ENCODE measurements at regions not wholly inside any gene's neighbourhood (a gene's known extent, or its start where the extent isn't known, plus 50 kb on each side); places are given as distances from the start of the nearest gene placed in this dataset.
"Not testable (repeated sequence)": the region's sequence is repeated elsewhere in the genome, so short reads cannot be mapped to it uniquely, and the experiment has no call there.

DNA sequence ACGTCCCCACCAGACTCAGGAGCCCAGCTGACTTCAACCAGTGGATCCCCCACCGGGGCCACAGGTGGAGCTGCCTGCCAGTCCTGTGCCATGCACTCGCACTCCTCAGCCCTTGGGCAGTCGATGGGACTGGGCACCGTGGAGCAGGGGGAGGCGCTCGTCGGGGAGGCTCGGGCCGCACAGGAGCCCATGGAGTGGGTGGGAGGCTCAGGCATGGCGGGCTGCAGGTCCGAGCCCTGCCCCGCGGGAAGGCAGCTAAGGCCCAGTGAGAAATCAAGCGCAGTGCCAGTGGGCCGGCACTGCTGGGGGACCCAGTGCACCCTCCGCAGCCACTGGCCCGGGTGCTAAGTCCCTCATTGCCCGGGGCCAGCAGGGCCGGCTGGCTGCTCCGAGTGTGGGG is 52.3 kb upstream of the LRRC30 start:
- DNase-seq (ENCODE audit: low spot score); H3K4me1 Mint-ChIP-seq (ENCODE audit: low read depth); H3K4me3 Mint-ChIP-seq (ENCODE audit: unreplicated experiment); H3K36me3 Mint-ChIP-seq (ENCODE audit: low read depth); H3K27ac Mint-ChIP-seq (ENCODE audit: unreplicated experiment): not testable (repeated sequence)
- Mint-ChIP-seq H3K9me3 (ENCODE audit: low read depth) (peaks cover 11% of the 10 kb centered on the region), H3K27me3 (ENCODE audit: low read depth) (peaks cover 30% of the 10 kb centered on the region)

DNA sequence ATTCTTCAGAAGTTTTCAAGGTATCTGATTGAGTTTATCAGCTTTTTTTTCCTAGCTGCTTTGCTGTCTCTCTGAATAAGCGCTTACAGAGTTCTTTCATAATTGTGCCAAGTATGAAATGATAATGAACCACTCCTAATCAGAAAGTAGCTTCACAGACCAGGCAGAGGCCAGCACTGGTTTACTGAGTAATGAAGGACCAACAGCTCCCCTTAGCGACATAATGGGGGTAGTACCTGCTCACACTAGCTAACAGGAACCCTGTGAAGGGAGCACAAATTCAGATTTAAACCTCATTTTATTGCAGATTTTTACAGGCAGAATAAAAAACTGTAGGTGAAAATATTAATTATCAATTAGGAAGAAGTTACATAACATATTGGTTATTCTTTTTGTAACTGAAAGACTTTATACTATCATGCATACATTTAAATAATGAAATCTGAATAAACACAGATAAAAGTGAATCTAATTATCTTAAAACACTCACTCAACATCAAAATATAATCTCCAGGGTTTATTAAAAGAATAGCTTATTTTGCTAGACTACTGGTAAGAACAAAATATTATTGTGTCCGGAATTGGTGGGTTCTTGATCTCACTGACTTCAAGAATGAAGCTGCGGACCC is 53.7 kb upstream of the LRRC30 start:
- no peak overlapping the region for H3K27ac Mint-ChIP-seq (ENCODE audit: unreplicated experiment)
- DNase-seq (ENCODE audit: low spot score): no peak
- peaks cover under 1% of the 10 kb centered on the region for H3K9me3 Mint-ChIP-seq (ENCODE audit: low read depth)
- peaks cover 24% of the 10 kb centered on the region for H3K27me3 Mint-ChIP-seq (ENCODE audit: low read depth)
- TF ChIP-seq, protein P1, sequence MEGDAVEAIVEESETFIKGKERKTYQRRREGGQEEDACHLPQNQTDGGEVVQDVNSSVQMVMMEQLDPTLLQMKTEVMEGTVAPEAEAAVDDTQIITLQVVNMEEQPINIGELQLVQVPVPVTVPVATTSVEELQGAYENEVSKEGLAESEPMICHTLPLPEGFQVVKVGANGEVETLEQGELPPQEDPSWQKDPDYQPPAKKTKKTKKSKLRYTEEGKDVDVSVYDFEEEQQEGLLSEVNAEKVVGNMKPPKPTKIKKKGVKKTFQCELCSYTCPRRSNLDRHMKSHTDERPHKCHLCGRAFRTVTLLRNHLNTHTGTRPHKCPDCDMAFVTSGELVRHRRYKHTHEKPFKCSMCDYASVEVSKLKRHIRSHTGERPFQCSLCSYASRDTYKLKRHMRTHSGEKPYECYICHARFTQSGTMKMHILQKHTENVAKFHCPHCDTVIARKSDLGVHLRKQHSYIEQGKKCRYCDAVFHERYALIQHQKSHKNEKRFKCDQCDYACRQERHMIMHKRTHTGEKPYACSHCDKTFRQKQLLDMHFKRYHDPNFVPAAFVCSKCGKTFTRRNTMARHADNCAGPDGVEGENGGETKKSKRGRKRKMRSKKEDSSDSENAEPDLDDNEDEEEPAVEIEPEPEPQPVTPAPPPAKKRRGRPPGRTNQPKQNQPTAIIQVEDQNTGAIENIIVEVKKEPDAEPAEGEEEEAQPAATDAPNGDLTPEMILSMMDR (IDR thresholded peaks at IDR 0.05): peak; percentile 95
- no peaks in the 10 kb centered on the region for H3K36me3 Mint-ChIP-seq (ENCODE audit: low read depth)
- no peak overlapping the region for H3K4me3 Mint-ChIP-seq (ENCODE audit: unreplicated experiment)
- no peaks in the 10 kb centered on the region for H3K4me1 Mint-ChIP-seq (ENCODE audit: low read depth)

DNA sequence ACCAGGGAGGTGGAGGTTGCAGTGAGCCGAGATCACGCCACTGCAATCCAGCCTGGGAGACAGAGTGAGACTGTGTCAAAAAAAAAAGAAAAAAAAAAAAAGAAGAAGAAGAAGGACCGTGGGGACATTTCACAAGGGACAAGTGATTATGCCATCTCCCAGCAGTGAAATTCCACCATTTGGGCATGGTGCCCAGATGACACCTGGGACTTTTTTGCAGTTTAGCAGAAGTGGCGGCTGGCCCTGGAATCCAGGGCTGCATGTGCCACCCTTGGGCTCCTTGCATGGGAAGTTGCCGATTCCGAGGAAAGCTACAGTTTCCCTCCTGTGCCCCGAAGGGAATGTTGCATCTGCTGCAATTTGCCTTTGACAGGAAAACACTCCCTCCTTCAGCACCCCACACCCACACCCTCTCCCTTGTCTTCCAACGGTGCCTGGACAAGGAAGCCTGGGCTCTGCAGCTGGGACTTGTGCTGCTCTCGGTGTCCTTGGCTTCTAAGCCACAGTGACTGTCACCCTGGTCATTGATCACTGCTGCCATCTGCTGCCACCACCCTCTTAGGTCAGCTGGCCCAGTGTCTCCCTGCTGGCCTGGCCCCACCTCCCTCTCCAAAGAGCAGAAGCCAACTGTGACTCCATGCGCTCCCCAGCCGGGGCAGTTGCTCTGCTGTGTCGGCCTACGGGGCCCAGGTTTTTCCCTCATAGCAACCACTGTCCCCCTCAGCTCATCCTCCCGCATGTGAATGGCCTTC is 56.4 kb upstream of the LRRC30 start:
- H3K27me3 Mint-ChIP-seq (ENCODE audit: low read depth): no peaks in the 10 kb centered on the region
- no peak overlapping the region for H3K4me3 Mint-ChIP-seq (ENCODE audit: unreplicated experiment)
- no peak for DNase-seq (ENCODE audit: low spot score)
- TF ChIP-seq, protein P1 (IDR thresholded peaks at IDR 0.05): peak; percentile 54
- H3K9me3 Mint-ChIP-seq (ENCODE audit: low read depth): no peaks in the 10 kb centered on the region
- no peak overlapping the region for H3K27ac Mint-ChIP-seq (ENCODE audit: unreplicated experiment)
- H3K36me3 Mint-ChIP-seq (ENCODE audit: low read depth): no peaks in the 10 kb centered on the region
- peaks cover 3% of the 10 kb centered on the region for H3K4me1 Mint-ChIP-seq (ENCODE audit: low read depth)

DNA sequence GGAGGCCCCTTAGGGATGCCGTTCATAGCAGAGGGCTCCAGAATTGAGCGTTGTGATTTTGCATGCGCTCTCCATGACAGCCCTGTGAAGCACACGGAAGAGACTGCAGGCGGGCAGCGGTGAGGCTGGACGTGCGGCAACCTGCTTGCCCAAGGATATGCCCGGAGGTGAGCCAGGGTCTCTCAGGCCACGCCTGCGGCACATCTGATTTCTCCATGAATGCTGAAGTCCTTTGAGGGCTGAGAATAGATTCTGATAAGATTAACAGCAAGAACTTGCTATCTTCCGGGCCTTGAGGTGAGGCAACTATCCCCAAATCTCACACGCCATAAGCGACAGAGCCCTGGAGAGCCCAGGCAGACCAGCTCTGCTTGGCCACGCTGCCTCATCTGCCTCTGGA is 55.6 kb upstream of the LAMA1 start:
- no peak overlapping the region for H3K27ac Mint-ChIP-seq (ENCODE audit: unreplicated experiment)

DNA sequence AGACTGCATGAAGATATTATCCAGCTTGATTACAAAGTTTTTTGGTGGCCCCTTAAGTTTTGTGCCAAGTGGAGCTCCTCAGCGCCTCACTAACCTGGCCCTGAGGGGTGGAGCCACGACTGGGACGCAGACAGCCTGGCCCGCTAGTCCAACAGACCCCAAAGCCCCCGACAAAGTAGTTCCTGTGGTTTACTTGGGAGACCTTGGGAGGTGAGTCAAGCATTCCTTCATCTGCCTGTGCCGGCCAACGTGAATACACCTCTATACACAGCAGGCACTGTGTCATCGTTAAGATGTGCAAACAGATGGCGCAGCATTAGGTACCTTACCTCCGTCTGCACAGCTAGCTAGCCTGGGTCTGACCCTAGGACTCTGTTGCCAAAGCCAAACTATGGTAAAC is 55.0 kb upstream of the LAMA1 start:
- H3K4me3 Mint-ChIP-seq (ENCODE audit: unreplicated experiment): no peak overlapping the region
- no peak overlapping the region for H3K27ac Mint-ChIP-seq (ENCODE audit: unreplicated experiment)
- no peak for DNase-seq (ENCODE audit: low spot score)
- H3K36me3 Mint-ChIP-seq (ENCODE audit: low read depth): no peaks in the 10 kb centered on the region
- H3K4me1 Mint-ChIP-seq (ENCODE audit: low read depth): peaks cover 3% of the 10 kb centered on the region
- TF ChIP-seq, protein P1 (IDR thresholded peaks at IDR 0.05): no peak
- no peaks in the 10 kb centered on the region for H3K27me3 Mint-ChIP-seq (ENCODE audit: low read depth)
- H3K9me3 Mint-ChIP-seq (ENCODE audit: low read depth): no peaks in the 10 kb centered on the region

More for the DNA sequence above, 55.6 kb upstream of the LAMA1 start:
- Mint-ChIP-seq H3K27me3 (ENCODE audit: low read depth) (no peaks in the 10 kb centered on the region), H3K4me3 (ENCODE audit: unreplicated experiment) (no peak overlapping the region), H3K9me3 (ENCODE audit: low read depth) (no peaks in the 10 kb centered on the region), H3K36me3 (ENCODE audit: low read depth) (no peaks in the 10 kb centered on the region), H3K4me1 (ENCODE audit: low read depth) (peaks cover 3% of the 10 kb centered on the region)
- TF ChIP-seq, protein P1 (IDR thresholded peaks at IDR 0.05): no peak
- DNase-seq (ENCODE audit: low spot score): no peak

Measured in chondrocyte (in vitro differentiated cells).